Stimulated activated CD8-positive, alpha-beta memory T cell treated with anti-CD3 and anti-CD28 coated beads, Interleukin-15, amount 100 ng/mL, for 24 hours (primary cell): ENCODE measurements at regions not wholly inside any gene's neighbourhood (a gene's known extent, or its start where the extent isn't known, plus 50 kb on each side); places are given as distances from the start of the nearest gene placed in this dataset.

Experiments used
- DNase-seq: peaks from one replicate; pipeline ENCODE4 v3.0.0-alpha.2; 2020; ENCODE audit warnings: low read depth

DNA sequence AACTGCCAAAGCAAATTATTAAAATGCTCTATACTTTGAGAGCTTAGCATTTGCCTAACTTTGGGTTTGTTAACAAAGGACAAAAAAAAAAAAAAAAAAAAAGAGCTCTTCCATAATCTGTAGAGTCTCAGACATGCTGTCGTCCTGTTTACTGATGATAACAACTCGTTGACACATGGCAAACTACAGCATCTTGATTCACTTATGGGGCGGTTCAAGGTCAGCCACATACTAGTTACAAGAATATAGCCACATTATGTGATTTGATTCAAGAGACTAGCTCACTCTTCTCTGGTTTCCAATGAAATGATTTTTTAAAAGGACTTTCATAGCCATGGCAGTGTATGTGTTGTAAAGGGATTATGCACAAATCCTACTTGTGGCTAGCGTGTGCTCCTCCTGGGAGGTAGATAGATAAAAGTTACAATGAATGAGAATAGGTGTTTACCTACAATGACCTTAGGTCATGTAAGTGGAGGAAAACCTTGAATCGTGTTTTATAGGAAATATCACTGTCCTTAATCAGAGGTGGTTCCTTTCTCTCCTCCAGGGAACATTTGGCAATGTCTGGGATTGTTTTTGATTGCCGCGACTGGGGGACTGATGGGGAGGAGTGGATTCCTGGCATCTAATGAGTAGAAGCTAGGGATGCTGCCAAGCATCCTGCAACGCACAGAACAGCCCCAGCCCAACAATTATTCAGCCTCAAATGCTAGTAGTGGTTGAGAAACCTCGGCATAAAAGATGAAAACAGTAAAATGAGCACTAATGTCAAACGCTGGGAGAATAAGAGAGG lies 969.2 kb upstream of the SLC35B3 start:
- no peak for DNase-seq

GRCh38 chr6:9403736-9404135 lies 968.4 kb upstream of the SLC35B3 start:
- no peak for DNase-seq

- no peak for DNase-seq
Measured at GRCh38 chr6:9401960-9402359, 966.6 kb upstream of the SLC35B3 start.

DNA sequence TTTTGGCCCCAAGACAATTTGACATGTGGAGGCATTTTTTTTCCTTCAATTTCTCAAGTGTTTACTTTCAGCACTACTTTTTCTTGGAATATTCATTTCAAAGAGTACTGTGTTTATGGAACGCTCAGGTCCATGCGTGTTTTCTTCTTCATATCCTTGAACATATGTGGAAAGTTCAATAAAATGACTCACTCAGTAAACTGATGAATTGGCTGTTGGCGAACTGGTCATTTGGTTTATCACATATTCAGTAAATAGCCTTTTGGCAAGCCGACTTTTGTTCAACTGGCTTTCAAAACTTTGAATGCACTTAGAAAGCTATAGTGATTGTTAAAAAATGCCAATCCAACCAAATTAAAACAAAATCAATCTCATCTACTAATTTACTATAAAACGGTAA lies 964.6 kb upstream of the SLC35B3 start:
- DNase-seq, result no peak

DNA sequence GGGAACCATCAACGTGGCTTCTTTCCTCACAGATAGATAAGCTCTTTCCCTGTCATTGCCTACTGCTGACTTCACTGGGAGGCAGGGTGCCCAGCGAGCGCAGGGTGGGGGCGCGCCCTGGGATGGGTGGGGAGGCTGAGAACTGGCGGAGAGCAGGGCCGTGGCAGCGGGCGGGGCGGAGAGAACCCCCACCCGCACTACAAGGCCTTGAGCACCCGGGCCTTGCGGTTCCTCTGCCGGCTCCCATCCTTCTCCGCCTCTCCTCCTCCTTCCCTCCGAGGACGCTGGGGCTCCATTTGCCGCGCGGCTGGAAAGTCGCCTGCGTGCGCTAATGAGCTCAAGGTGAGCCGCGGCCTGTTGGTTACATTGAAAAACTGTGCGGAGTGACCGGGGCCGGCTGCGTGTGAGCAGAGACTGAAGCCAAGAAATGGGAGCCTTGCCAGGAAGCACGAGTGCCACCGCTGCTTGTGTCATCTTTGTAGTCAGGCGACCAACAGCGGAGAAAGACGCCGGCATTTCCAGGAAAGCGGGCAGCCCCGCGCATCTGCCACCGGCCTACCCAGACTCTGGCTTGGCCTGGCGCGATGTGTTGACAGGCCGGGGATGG lies 963.5 kb upstream of the SLC35B3 start:
- no peak for DNase-seq

DNA sequence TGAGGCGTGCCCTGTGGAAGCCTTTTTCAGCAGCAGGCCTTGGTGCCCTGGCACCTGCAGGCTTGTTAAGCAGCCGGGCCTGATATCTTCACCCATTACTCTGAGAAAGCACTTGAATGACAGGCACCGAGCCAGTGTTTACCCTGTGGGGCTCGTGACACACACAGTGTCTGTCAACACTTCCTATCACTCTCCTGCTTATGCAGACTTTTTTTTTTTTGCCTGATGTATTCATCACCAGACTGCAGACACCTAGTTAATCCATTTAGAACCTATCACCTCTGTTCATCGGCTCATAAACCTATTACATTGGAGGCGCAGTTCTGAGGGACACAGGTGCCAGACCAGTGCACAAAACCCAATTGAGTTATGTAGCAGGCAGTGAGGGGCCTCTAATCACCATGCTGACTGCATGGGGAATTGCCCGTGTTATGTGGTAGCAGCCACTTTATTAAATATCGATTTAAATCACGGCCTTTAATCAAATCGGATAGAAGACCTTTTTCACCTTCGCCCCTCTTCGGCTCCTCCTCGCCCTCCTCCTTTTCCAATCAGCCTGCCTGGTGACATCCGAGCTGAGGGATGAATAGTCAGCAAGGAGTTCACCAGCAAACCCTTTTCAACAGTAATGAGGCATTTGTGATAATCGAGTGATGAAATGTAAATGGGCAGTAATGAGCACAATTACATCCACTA lies 962.9 kb upstream of the SLC35B3 start:
- DNase-seq, result no peak

DNA sequence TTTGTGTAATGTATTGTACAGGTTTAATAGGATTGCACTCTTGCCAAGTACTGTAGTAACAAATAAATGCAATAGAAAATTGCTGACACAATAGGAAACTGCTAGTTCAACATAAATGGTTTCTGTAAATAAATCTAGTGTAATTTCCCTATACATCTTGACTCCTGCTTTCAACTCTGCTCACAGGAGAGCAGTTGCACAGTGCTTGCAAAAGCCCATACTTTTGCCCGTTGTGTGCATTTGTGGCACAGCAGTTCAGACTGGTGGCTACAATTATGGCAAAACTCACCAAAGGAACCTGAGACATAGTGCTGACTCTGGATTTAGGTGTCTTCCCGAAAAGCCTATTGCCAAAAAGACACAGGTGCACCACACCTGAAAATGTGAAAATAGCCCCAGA lies 953.3 kb upstream of the SLC35B3 start:
- DNase-seq, result no peak

DNA sequence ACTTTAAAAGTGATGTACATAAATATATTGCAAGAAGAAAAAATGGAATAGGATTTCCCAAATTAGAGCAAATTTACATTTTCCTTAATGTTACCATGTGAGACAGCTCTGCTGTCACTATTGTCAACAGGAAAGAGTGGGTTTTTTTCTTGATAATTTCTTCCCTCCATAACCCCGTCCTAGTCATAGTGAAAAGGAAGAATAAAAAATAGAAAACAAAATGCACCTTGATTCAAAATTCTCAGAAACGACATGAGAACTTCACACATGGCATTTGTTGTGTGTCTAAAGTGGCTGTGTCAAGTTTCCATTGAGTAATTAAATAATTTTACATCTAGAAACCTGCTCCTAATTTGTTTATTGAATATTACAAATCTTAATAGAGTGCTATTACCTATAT lies 945.2 kb upstream of the SLC35B3 start:
- no peak for DNase-seq

- no peak for DNase-seq
Measured at GRCh38 chr6:9373308-9373707, 938.0 kb upstream of the SLC35B3 start.

- DNase-seq, result no peak
Measured at GRCh38 chr6:9370480-9370879, 935.1 kb upstream of the SLC35B3 start.

DNA sequence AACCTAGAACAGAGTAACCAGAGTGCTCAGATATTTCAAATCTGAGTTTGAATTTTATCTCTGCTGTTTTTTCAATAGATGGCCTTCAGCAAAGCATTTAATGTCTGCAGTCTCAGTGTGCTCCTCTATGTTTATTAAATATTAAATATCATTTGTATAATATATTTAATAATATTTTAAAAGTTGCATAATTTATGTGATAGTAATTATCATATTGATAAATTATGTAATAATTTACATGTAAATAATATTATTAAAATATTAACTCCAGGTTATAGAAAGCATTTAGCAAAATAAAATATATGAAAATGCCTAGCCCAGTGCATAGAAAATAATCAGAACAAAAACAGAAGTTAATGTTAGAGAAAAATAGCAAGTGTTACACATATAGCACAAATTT lies 930.0 kb upstream of the SLC35B3 start:
- DNase-seq, result no peak

- DNase-seq, result no peak
Measured at GRCh38 chr6:9361749-9362148, 926.4 kb upstream of the SLC35B3 start.

- no peak for DNase-seq
Measured at GRCh38 chr6:9360881-9361280, 925.5 kb upstream of the SLC35B3 start.

GRCh38 chr6:9347608-9348007 lies 912.3 kb upstream of the SLC35B3 start:
- no peak for DNase-seq

DNA sequence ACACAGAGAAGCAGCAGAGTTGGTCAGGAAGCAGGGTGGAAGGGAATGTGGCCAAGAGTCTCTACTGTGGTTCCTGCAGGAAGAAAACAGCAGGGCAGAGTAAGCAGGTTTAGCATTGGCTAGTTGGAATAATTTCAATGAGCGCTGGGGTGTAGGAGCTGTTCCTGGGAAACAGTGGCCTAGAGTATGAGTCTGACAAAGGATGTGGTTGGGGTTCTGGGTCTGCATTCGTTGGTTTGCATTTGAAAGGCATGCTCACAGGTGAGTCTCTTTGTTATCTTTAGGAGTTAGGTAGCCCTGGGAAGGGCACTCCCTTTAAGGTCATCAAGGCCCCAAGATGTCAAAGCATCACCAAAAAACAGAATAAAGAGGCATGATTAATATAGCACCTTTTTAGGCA lies 911.6 kb upstream of the SLC35B3 start:
- DNase-seq, result no peak

- no peak for DNase-seq
Measured at GRCh38 chr6:9335431-9335830, 900.1 kb upstream of the SLC35B3 start.

- DNase-seq, result no peak
Measured at GRCh38 chr6:9334979-9335378, 899.6 kb upstream of the SLC35B3 start.

DNA sequence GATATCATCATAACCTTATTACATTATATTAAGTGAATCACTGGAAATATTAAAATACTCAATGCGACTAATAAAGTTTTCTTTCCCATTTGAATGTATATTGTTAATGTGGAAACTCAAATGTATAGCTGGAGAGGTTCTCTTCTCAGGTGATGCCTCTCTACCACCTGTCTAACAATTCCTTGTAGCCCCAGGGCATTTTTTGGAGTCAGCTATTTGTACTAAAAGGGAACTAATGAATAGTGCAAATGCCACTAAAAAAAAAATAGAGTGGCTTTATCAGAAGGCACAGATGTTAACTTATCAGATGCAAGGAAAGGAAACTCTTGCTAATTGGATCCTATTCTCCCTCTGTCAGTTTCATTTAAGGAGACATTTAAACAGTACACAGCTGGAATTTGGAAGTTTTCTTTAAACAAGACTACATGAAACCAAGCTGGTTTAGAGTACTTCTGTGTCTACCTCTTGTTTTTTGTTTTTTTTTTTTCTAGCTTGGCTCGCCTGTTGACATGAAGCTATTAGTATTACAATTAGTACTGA lies 897.0 kb upstream of the SLC35B3 start:
- DNase-seq, result no peak

- no peak for DNase-seq
Measured at GRCh38 chr6:9316831-9317230, 881.5 kb upstream of the SLC35B3 start.

- DNase-seq, result no peak
Measured at GRCh38 chr6:9315966-9316650, 880.8 kb upstream of the SLC35B3 start.

GRCh38 chr6:9308284-9308683 lies 872.9 kb upstream of the SLC35B3 start:
- DNase-seq, result no peak

DNA sequence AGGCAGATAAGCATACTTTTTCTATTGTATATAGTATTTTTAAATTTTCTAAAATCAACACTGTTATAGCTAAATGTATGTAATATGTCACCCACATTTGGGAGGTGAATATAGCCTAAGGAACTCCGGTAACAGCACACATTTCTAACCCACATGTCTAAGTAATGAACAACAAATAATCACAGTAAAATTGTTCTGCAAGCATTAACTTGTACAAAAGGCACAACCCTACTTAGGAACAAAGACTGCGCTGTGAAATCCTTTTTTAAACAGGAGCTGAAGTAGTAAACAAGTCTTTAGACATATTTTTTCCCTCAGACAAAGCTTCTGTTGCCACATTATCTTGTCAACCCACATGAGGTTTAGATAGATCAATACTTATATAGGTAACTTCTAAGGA lies 872.4 kb upstream of the SLC35B3 start:
- DNase-seq, result no peak

- no peak for DNase-seq
Measured at GRCh38 chr6:9307187-9307586, 871.8 kb upstream of the SLC35B3 start.
